ENCODE measurements at regions not wholly inside any gene's neighbourhood (a gene's known extent, or its start where the extent isn't known, plus 50 kb on each side); places are given as distances from the start of the nearest gene placed in this dataset.

GRCh38 chr4:131370846-131371245 lies 1778.2 kb upstream of the PCDH10 start:
- DNase-seq (ENCODE audit: low read depth, low spot score) (no peak), FAIRE-seq (no peak)
- no peak overlapping the region for H3K4me2 ChIP-seq (ENCODE audit: control insufficient read depth, extremely low read depth, insufficient read depth, low read depth, low read length)
- no peak overlapping the region for H3K9ac ChIP-seq (ENCODE audit: control insufficient read depth, extremely low read depth, insufficient read depth, low read length)
- no peaks in the 10 kb centered on the region for H4K20me1 ChIP-seq (ENCODE audit: control insufficient read depth, extremely low read depth, insufficient read depth, low read length)
- no peak for TF ChIP-seq CTCF (optimal IDR thresholded peaks at IDR 0.05 in 1 of 3, IDR thresholded peaks at IDR 0.05 in 1 of 3, conservative IDR thresholded peaks at IDR 0.05 in 1 of 3; ENCODE audit: extremely low read depth in 1 of 3, insufficient read depth in 2 of 3, low read length in 3 of 3)
- TF ChIP-seq EZH2 (IDR thresholded peaks at IDR 0.05; ENCODE audit: low read length): no peak
- no peak overlapping the region for H2AFZ ChIP-seq (ENCODE audit: control insufficient read depth, low read length)
- H3K9me1 ChIP-seq (ENCODE audit: control insufficient read depth, extremely low read depth, insufficient read depth, low read length): no peaks in the 10 kb centered on the region
- no peaks in the 10 kb centered on the region for H3K4me1 ChIP-seq (ENCODE audit: control insufficient read depth, extremely low read depth, insufficient read depth, low read length)
- H3K9me3 ChIP-seq (ENCODE audit: control insufficient read depth, low read depth, low read length): no peaks in the 10 kb centered on the region
- no peak overlapping the region for H3K4me3 ChIP-seq (ENCODE audit: control insufficient read depth in 2 of 3, extremely low read depth in 1 of 3, insufficient read depth in 2 of 3, low read depth in 1 of 3, low read length in 3 of 3)
- no peaks in the 10 kb centered on the region for H3K36me3 ChIP-seq (ENCODE audit: control insufficient read depth in 2 of 2, extremely low read depth in 1 of 2, insufficient read depth in 2 of 2, low read length in 2 of 2)
- dilution Hi-C loops (cut with MboI; ENCODE audit: extremely low pct_ligation_motif_present, low sequenced_read_pairs): no loop called here
- no peaks in the 10 kb centered on the region for H3K79me2 ChIP-seq (ENCODE audit: control insufficient read depth, insufficient read depth, low read length)
- no peaks in the 10 kb centered on the region for H3K27me3 ChIP-seq (ENCODE audit: control insufficient read depth, extremely low read depth, insufficient read depth, low read length)
- no peak overlapping the region for H3K27ac ChIP-seq (ENCODE audit: control insufficient read depth, insufficient read depth, low read length)

GRCh38 chr4:131381055-131381454 lies 1768.0 kb upstream of the PCDH10 start:
- Histone ChIP-seq H3K79me2 (ENCODE audit: control insufficient read depth, insufficient read depth, low read length) (no peaks in the 10 kb centered on the region), H3K9ac (ENCODE audit: control insufficient read depth, extremely low read depth, insufficient read depth, low read length) (no peak overlapping the region), H3K36me3 (ENCODE audit: control insufficient read depth in 2 of 2, extremely low read depth in 1 of 2, insufficient read depth in 2 of 2, low read length in 2 of 2) (no peaks in the 10 kb centered on the region), H4K20me1 (ENCODE audit: control insufficient read depth, extremely low read depth, insufficient read depth, low read length) (no peaks in the 10 kb centered on the region), H3K9me1 (ENCODE audit: control insufficient read depth, extremely low read depth, insufficient read depth, low read length) (no peaks in the 10 kb centered on the region), H3K4me2 (ENCODE audit: control insufficient read depth, extremely low read depth, insufficient read depth, low read depth, low read length) (no peak overlapping the region), H3K27me3 (ENCODE audit: control insufficient read depth, extremely low read depth, insufficient read depth, low read length) (no peaks in the 10 kb centered on the region), H3K4me1 (ENCODE audit: control insufficient read depth, extremely low read depth, insufficient read depth, low read length) (no peaks in the 10 kb centered on the region), H3K9me3 (ENCODE audit: control insufficient read depth, low read depth, low read length) (no peaks in the 10 kb centered on the region), H3K4me3 (ENCODE audit: control insufficient read depth in 2 of 3, extremely low read depth in 1 of 3, insufficient read depth in 2 of 3, low read depth in 1 of 3, low read length in 3 of 3) (no peak overlapping the region), H2AFZ (ENCODE audit: control insufficient read depth, low read length) (no peak overlapping the region), H3K27ac (ENCODE audit: control insufficient read depth, insufficient read depth, low read length) (no peak overlapping the region)
- DNase-seq (ENCODE audit: low read depth, low spot score): no peak
- no peak for FAIRE-seq
- dilution Hi-C loops (cut with MboI; ENCODE audit: extremely low pct_ligation_motif_present, low sequenced_read_pairs): no loop called here
- TF ChIP-seq EZH2 (IDR thresholded peaks at IDR 0.05; ENCODE audit: low read length) (no peak), CTCF (optimal IDR thresholded peaks at IDR 0.05 in 1 of 3, IDR thresholded peaks at IDR 0.05 in 1 of 3, conservative IDR thresholded peaks at IDR 0.05 in 1 of 3; ENCODE audit: extremely low read depth in 1 of 3, insufficient read depth in 2 of 3, low read length in 3 of 3) (no peak)
